ENCODE measurements at regions not wholly inside any gene's neighbourhood (a gene's known extent, or its start where the extent isn't known, plus 50 kb on each side); places are given as distances from the start of the nearest gene placed in this dataset.

DNA sequence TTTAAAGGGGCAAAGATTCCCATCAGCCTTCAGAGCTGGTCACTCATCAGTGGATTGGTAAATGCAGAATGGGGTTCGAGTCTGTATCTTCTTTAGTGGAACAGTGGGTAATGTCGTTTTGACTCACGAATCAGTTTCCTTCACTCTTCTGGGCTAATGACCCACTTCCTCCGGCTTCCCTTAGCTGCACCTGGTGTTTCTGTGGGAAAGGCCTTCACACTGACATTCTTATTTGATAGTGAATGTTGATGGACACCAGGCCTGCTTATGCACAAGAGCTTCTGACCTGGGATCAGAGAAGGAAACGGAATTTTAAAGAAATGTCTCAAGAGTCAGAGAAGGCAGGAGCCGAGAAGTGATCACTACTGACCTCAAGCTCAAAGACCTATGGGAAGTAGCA, 272.0 kb upstream of the SULF2 start:
- Histone ChIP-seq H3K4me3 (no peak overlapping the region), H3K79me2 (ENCODE audit: low read depth) (no peaks in the 10 kb centered on the region), H3K36me3 (ENCODE audit: low read depth) (peaks cover 56% of the 10 kb centered on the region), H3K27ac (no peak overlapping the region), H3K4me1 (replicated peaks; ENCODE audit: insufficient read depth) (peaks cover 9% of the 10 kb centered on the region), H3F3A (ENCODE audit: insufficient read depth, low read depth) (peaks cover 7% of the 10 kb centered on the region; the same call in 1 of the 2 replicates), H2AFZ (no peak overlapping the region), H4K20me1 (ENCODE audit: insufficient read depth) (no peaks in the 10 kb centered on the region), H3K9me3 (ENCODE audit: insufficient read depth, low read depth) (peaks cover 16% of the 10 kb centered on the region), H3K27me3 (ENCODE audit: insufficient read depth, low read depth) (no peaks in the 10 kb centered on the region), H3K9me2 (ENCODE audit: insufficient read depth) (no peaks in the 10 kb centered on the region), H3K4me2 (no peak overlapping the region)
- TF ChIP-seq, protein P1, sequence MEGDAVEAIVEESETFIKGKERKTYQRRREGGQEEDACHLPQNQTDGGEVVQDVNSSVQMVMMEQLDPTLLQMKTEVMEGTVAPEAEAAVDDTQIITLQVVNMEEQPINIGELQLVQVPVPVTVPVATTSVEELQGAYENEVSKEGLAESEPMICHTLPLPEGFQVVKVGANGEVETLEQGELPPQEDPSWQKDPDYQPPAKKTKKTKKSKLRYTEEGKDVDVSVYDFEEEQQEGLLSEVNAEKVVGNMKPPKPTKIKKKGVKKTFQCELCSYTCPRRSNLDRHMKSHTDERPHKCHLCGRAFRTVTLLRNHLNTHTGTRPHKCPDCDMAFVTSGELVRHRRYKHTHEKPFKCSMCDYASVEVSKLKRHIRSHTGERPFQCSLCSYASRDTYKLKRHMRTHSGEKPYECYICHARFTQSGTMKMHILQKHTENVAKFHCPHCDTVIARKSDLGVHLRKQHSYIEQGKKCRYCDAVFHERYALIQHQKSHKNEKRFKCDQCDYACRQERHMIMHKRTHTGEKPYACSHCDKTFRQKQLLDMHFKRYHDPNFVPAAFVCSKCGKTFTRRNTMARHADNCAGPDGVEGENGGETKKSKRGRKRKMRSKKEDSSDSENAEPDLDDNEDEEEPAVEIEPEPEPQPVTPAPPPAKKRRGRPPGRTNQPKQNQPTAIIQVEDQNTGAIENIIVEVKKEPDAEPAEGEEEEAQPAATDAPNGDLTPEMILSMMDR (conservative IDR thresholded peaks at IDR 0.05), result no peak
- no peak for TF ChIP-seq EZH2 (IDR thresholded peaks at IDR 0.05; ENCODE audit: low read depth)
- DNase-seq, result no peak
- intact Hi-C loops (cut with micrococcal nuclease; ENCODE audit: unreplicated experiment), result no loop called here
- CTCF ChIA-PET, result no interaction called here
- no TSS peak for BruUV-seq (replicated peaks)
- POLR2A ChIA-PET (ENCODE audit: unreplicated experiment), result interaction anchor here (0.6 kb wide), 2 partner anchors 36 to 85 kb away, joined by 5 to 10 read pairs; no protein-coding TSS in a partner anchor

DNA sequence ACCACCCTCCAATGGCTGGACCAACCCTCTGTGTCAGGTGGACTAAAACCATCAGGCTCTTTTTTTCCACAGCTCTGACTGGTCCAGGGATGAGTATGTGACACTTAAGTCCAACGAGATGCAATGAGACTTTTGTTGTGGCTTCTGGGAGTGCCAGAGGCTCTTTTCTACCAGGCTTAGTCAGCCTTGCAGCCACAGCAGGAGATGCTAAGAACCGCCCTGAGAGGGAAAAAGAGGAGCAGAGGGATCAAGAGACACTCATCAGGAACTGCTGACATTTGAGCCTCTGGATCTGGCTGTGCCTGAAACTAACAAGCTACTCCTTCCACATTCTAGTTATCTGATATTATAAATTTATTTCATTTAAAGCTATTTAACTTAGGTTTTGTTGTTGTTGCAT, 270.9 kb upstream of the SULF2 start:
- Histone ChIP-seq H3K27ac (no peak overlapping the region), H3F3A (ENCODE audit: insufficient read depth, low read depth) (peaks cover 17% of the 10 kb centered on the region), H4K20me1 (ENCODE audit: insufficient read depth) (no peaks in the 10 kb centered on the region), H3K9me2 (ENCODE audit: insufficient read depth) (no peaks in the 10 kb centered on the region), H3K9me3 (ENCODE audit: insufficient read depth, low read depth) (peaks cover 18% of the 10 kb centered on the region), H3K36me3 (ENCODE audit: low read depth) (peaks cover 60% of the 10 kb centered on the region), H3K79me2 (ENCODE audit: low read depth) (no peaks in the 10 kb centered on the region), H3K4me2 (no peak overlapping the region), H2AFZ (no peak overlapping the region), H3K4me3 (no peak overlapping the region), H3K4me1 (replicated peaks; ENCODE audit: insufficient read depth) (peaks cover 19% of the 10 kb centered on the region), H3K27me3 (ENCODE audit: insufficient read depth, low read depth) (no peaks in the 10 kb centered on the region)
- intact Hi-C loops (cut with micrococcal nuclease; ENCODE audit: unreplicated experiment), result no loop called here
- no peak for DNase-seq
- CTCF ChIA-PET, result no interaction called here
- BruUV-seq (replicated peaks), result no TSS peak
- POLR2A ChIA-PET (ENCODE audit: unreplicated experiment), result no interaction called here
- TF ChIP-seq, protein P1 (conservative IDR thresholded peaks at IDR 0.05), result no peak
- TF ChIP-seq EZH2 (IDR thresholded peaks at IDR 0.05; ENCODE audit: low read depth), result no peak

DNA sequence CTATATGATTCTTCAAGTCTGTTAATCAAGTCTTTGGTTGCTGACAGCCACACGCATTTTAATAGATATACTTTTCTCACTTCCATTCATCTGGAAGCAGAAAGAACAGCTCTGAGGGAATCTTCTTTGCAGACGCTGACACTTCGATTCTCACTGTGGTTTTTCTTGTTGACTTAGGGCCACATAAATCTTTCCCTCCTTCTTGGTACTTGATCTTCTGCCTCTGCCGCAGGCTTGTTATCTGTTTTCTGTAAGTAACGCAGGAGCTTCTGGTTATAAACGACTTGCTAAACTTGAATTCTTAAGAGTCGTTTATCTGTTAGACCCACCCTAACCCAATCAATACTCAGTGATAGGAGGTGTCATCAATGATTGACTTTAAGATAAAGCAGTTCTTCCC, 268.8 kb upstream of the SULF2 start:
- intact Hi-C loops (cut with micrococcal nuclease; ENCODE audit: unreplicated experiment), result loop anchor here (5.0 kb wide), 1 partner anchor 72 kb away; no protein-coding TSS in a partner anchor
- H3K36me3 ChIP-seq (ENCODE audit: low read depth), result peaks cover 76% of the 10 kb centered on the region
- H2AFZ ChIP-seq, result no peak overlapping the region
- TF ChIP-seq EZH2 (IDR thresholded peaks at IDR 0.05; ENCODE audit: low read depth), result no peak
- TF ChIP-seq, protein P1 (conservative IDR thresholded peaks at IDR 0.05), result no peak
- ChIA-PET POLR2A (ENCODE audit: unreplicated experiment) (interaction anchor here (0.6 to 0.7 kb wide), 2 partner anchors 71 to 80 kb away, joined by 3 to 21 read pairs; no protein-coding TSS in a partner anchor), CTCF (no interaction called here)
- no peaks in the 10 kb centered on the region for H4K20me1 ChIP-seq (ENCODE audit: insufficient read depth)
- H3K4me3 ChIP-seq, result no peak overlapping the region
- peaks cover 27% of the 10 kb centered on the region for H3F3A ChIP-seq (ENCODE audit: insufficient read depth, low read depth)
- no peak overlapping the region for H3K27ac ChIP-seq
- no peaks in the 10 kb centered on the region for H3K9me2 ChIP-seq (ENCODE audit: insufficient read depth)
- H3K27me3 ChIP-seq (ENCODE audit: insufficient read depth, low read depth), result no peaks in the 10 kb centered on the region
- H3K4me1 ChIP-seq (replicated peaks; ENCODE audit: insufficient read depth), result peaks cover 22% of the 10 kb centered on the region
- H3K4me2 ChIP-seq, result no peak overlapping the region
- H3K9me3 ChIP-seq (ENCODE audit: insufficient read depth, low read depth), result peaks cover 24% of the 10 kb centered on the region
- no peak for DNase-seq
- H3K79me2 ChIP-seq (ENCODE audit: low read depth), result peaks cover 2% of the 10 kb centered on the region; the same call in 1 of the 2 replicates
- BruUV-seq (replicated peaks), result no TSS peak
